ENCODE measurements at regions not wholly inside any gene's neighbourhood (a gene's known extent, or its start where the extent isn't known, plus 50 kb on each side); places are given as distances from the start of the nearest gene placed in this dataset.

GRCh38 chr2:145137901-145138300 is 618.0 kb upstream of the ZEB2 start:
- TF ChIP-seq, protein P1, sequence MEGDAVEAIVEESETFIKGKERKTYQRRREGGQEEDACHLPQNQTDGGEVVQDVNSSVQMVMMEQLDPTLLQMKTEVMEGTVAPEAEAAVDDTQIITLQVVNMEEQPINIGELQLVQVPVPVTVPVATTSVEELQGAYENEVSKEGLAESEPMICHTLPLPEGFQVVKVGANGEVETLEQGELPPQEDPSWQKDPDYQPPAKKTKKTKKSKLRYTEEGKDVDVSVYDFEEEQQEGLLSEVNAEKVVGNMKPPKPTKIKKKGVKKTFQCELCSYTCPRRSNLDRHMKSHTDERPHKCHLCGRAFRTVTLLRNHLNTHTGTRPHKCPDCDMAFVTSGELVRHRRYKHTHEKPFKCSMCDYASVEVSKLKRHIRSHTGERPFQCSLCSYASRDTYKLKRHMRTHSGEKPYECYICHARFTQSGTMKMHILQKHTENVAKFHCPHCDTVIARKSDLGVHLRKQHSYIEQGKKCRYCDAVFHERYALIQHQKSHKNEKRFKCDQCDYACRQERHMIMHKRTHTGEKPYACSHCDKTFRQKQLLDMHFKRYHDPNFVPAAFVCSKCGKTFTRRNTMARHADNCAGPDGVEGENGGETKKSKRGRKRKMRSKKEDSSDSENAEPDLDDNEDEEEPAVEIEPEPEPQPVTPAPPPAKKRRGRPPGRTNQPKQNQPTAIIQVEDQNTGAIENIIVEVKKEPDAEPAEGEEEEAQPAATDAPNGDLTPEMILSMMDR (IDR thresholded peaks at IDR 0.05; ENCODE audit: insufficient read depth, low read length), result no peak
- no peak for TF ChIP-seq GABPA (IDR thresholded peaks at IDR 0.05; ENCODE audit: low read depth)

Data from HL-60 (cell line).